ENCODE measurements at regions not wholly inside any gene's neighbourhood (a gene's known extent, or its start where the extent isn't known, plus 50 kb on each side); places are given as distances from the start of the nearest gene placed in this dataset.
A peak's percentile ranks its signal among the peaks of the same experiment; 100 is the strongest.

GRCh38 chr14:31947680-31948595 lies 129.2 kb upstream of the ARHGAP5 start:
- in situ Hi-C loops (cut with MboI; ENCODE audit: low sequenced_read_pairs in 4 of 4) = no loop called here
- Histone ChIP-seq H3K4me3 (no peak overlapping the region), H3K36me3 (no peaks in the 10 kb centered on the region), H3K9me3 (no peaks in the 10 kb centered on the region), H3K4me1 (no peaks in the 10 kb centered on the region), H3K27me3 (no peaks in the 10 kb centered on the region), H3K27ac (no peak overlapping the region)
- TF ChIP-seq POLR2A (IDR thresholded peaks at IDR 0.05) = no peak
- no peak for TF ChIP-seq CTCF (IDR thresholded peaks at IDR 0.05 in 4 of 5, conservative IDR thresholded peaks at IDR 0.05 in 1 of 5)
- ATAC-seq (no peak), DNase-seq (no peak)
- intact Hi-C loops (cut with DNase I; ENCODE audit: low total_unique reads) = no loop called here

GRCh38 chr14:31949709-31950108 lies 127.4 kb upstream of the ARHGAP5 start:
- in situ Hi-C loops (cut with MboI; ENCODE audit: low sequenced_read_pairs in 4 of 4) (no loop called here), intact Hi-C loops (cut with DNase I; ENCODE audit: low total_unique reads) (no loop called here)
- H3K27me3 ChIP-seq = no peaks in the 10 kb centered on the region
- no peaks in the 10 kb centered on the region for H3K4me1 ChIP-seq
- H3K36me3 ChIP-seq = no peaks in the 10 kb centered on the region
- H3K27ac ChIP-seq = no peak overlapping the region
- ATAC-seq = no peak
- H3K4me3 ChIP-seq = no peak overlapping the region
- no peak for DNase-seq
- TF ChIP-seq POLR2A (IDR thresholded peaks at IDR 0.05) (no peak), CTCF (IDR thresholded peaks at IDR 0.05 in 4 of 5, conservative IDR thresholded peaks at IDR 0.05 in 1 of 5) (no peak)
- H3K9me3 ChIP-seq = no peaks in the 10 kb centered on the region

- Histone ChIP-seq H3K27me3 (no peaks in the 10 kb centered on the region), H3K4me1 (no peaks in the 10 kb centered on the region), H3K9me3 (no peaks in the 10 kb centered on the region), H3K27ac (no peak overlapping the region), H3K36me3 (no peaks in the 10 kb centered on the region), H3K4me3 (no peak overlapping the region)
- DNase-seq (no peak), ATAC-seq (no peak)
- in situ Hi-C loops (cut with MboI; ENCODE audit: low sequenced_read_pairs in 4 of 4) (no loop called here), intact Hi-C loops (cut with DNase I; ENCODE audit: low total_unique reads) (no loop called here)
- no peak for TF ChIP-seq CTCF (IDR thresholded peaks at IDR 0.05 in 4 of 5, conservative IDR thresholded peaks at IDR 0.05 in 1 of 5)
- no peak for TF ChIP-seq POLR2A (IDR thresholded peaks at IDR 0.05)
These were observed 126.8 kb upstream of the ARHGAP5 start for GRCh38 chr14:31950331-31950730.

GRCh38 chr14:31950764-31951637 lies 126.1 kb upstream of the ARHGAP5 start:
- ATAC-seq (peak in 1 of 2 donors; percentile 51), DNase-seq (no peak)
- intact Hi-C loops (cut with DNase I; ENCODE audit: low total_unique reads) (no loop called here), in situ Hi-C loops (cut with MboI; ENCODE audit: low sequenced_read_pairs in 4 of 4) (no loop called here)
- Histone ChIP-seq H3K4me1 (no peaks in the 10 kb centered on the region), H3K27ac (peak overlapping the region in 1 of 4 donors; percentile 20), H3K9me3 (no peaks in the 10 kb centered on the region), H3K36me3 (no peaks in the 10 kb centered on the region), H3K4me3 (no peak overlapping the region), H3K27me3 (no peaks in the 10 kb centered on the region)
- TF ChIP-seq POLR2A (IDR thresholded peaks at IDR 0.05) = no peak
- TF ChIP-seq CTCF (IDR thresholded peaks at IDR 0.05 in 4 of 5, conservative IDR thresholded peaks at IDR 0.05 in 1 of 5) = no peak

Data from gastrocnemius medialis (tissue), 4 donors.